Coronary artery (tissue), 2 donors: ENCODE measurements at regions not wholly inside any gene's neighbourhood (a gene's known extent, or its start where the extent isn't known, plus 50 kb on each side); places are given as distances from the start of the nearest gene placed in this dataset.

Experiments used
- DNase-seq: peaks from one replicate; pipeline ENCODE4 v3.0.0-alpha.2; 2017; ENCODE audit warnings: low spot score
- H3K27ac ChIP-seq, 2 donors: fragments of 200-600 bp; sonication (generic); one replicate each; pipeline ENCODE4 v1.5.1; 2016 to 2019
- H3K4me3 ChIP-seq: fragments of 200-600 bp; sonication (generic); 2 replicates; pipeline ENCODE4 v1.5.1; 2016; ENCODE audit warnings: mild to moderate bottlenecking, moderate library complexity
- TF ChIP-seq, protein P1 (sequence below): fragments of 200-600 bp; sonication (generic); IDR thresholded peaks from one replicate; pipeline ENCODE4 v1.5.1; 2019; ENCODE audit warnings: antibody characterized with exemption

GRCh38 chr7:69433081-69433480 is 165.2 kb upstream of the AUTS2 start:
- no peak overlapping the region for H3K27ac ChIP-seq
- no peak overlapping the region for H3K4me3 ChIP-seq
- no peak for DNase-seq
- TF ChIP-seq, protein P1, sequence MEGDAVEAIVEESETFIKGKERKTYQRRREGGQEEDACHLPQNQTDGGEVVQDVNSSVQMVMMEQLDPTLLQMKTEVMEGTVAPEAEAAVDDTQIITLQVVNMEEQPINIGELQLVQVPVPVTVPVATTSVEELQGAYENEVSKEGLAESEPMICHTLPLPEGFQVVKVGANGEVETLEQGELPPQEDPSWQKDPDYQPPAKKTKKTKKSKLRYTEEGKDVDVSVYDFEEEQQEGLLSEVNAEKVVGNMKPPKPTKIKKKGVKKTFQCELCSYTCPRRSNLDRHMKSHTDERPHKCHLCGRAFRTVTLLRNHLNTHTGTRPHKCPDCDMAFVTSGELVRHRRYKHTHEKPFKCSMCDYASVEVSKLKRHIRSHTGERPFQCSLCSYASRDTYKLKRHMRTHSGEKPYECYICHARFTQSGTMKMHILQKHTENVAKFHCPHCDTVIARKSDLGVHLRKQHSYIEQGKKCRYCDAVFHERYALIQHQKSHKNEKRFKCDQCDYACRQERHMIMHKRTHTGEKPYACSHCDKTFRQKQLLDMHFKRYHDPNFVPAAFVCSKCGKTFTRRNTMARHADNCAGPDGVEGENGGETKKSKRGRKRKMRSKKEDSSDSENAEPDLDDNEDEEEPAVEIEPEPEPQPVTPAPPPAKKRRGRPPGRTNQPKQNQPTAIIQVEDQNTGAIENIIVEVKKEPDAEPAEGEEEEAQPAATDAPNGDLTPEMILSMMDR, result no peak

DNA sequence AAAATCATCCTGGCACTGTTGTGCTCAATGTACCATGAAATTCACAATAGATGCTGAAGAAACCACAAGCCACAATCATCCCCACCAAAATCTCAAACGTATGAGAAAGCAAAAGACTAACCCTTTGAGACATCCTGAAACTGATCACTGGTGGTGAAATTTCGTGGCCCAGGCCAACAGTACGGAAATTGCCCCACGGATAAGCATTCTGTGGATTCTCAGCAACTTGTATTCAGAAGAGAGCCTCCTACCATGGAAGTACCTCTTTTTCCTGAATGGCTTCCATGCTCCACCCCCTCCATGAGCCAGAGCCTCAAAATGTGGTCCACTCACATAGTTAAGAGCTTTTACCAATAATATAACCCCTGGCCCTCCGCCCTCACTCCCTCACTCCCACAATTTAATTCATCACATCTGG is 163.9 kb upstream of the AUTS2 start:
- Histone ChIP-seq H3K4me3 (no peak overlapping the region), H3K27ac (no peak overlapping the region)
- DNase-seq, result no peak
- TF ChIP-seq, protein P1, result no peak

GRCh38 chr7:69435711-69436110 is 162.6 kb upstream of the AUTS2 start:
- TF ChIP-seq, protein P1, result no peak
- Histone ChIP-seq H3K27ac (no peak overlapping the region), H3K4me3 (no peak overlapping the region)
- no peak for DNase-seq

- Histone ChIP-seq H3K4me3 (no peak overlapping the region), H3K27ac (no peak overlapping the region)
- DNase-seq, result no peak
- TF ChIP-seq, protein P1, result no peak
These were observed 161.3 kb upstream of the AUTS2 start for GRCh38 chr7:69436946-69437345.

DNA sequence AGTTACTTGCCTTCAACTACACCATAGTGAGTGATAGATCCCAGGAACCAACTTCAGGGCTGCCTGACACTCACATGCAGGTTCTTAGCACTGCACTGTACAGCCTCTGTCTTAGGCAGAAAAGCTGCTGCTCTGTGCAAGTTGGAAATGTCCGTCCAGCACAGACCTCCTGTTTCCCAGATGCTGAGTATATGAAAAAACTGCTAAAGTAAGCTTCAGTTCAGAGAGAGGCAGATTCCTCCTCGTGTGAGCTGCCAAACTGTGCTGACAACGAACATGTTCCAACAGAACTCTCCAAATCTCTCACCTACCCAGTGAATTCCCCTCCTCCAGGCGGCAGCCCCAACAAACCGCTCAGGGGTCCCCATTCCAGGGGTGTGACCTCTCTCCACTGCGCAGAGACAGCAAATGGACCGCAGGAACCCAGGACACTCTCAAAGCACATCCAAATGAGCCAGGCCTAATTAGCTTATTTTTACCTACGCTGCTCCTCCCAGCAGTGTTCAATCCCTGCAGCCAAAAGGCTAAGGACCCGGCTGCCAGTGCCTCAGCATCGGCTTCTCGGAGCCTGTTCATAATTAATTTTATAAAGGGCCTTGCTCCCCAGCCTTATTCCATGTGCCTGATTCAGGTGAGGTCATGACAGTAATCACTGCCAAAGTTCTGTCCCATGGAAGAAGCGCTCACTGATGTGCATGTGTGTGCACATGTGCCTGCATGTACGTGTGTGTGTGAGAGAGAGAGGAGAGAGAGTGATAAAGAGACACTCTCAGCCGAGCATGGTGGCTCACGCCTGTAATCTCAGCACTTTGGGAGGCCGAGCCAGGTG is 159.5 kb upstream of the AUTS2 start:
- H3K4me3 ChIP-seq, result no peak overlapping the region
- TF ChIP-seq, protein P1, result no peak
- no peak overlapping the region for H3K27ac ChIP-seq
- DNase-seq, result no peak

DNA sequence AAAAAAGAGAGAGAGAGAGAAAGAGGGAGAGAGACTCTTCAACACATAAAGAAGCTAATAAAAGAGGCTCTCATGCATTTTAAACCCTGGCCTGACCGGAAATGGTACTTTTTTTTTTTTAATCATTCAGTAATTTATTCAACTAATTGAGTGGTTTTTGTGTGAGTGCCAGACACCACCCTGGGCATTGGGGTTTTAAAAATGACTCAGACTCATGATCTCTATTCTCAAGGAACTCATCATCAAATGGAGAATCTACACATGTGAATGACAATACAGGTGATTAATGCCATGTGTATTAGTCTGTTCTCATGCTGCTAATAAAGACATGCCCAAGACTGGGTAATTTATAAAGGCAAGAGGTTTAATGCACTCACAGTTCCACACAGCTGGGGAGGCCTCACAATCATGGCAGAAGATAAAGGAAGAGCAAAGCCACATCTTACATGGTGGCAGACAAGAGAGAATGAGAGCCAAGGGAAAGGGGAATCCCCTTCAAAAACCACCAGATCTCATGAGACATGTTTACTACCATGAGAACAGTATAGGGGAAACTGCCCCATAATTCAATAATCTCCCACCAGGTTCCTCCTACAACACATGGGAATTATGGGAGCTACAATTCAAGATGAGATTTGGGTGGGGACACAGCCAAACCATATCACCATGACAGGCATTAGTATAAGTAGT is 158.5 kb upstream of the AUTS2 start:
- no peak overlapping the region for H3K4me3 ChIP-seq
- no peak for DNase-seq
- TF ChIP-seq, protein P1, result no peak
- no peak overlapping the region for H3K27ac ChIP-seq

GRCh38 chr7:69440976-69441375 is 157.3 kb upstream of the AUTS2 start:
- no peak overlapping the region for H3K4me3 ChIP-seq

More at GRCh38 chr7:69440976-69441375, 157.3 kb upstream of the AUTS2 start:
- H3K27ac ChIP-seq, result no peak overlapping the region
- TF ChIP-seq, protein P1, result no peak
- DNase-seq, result no peak
